ENCODE measurements at regions not wholly inside any gene's neighbourhood (a gene's known extent, or its start where the extent isn't known, plus 50 kb on each side); places are given as distances from the start of the nearest gene placed in this dataset.

DNA sequence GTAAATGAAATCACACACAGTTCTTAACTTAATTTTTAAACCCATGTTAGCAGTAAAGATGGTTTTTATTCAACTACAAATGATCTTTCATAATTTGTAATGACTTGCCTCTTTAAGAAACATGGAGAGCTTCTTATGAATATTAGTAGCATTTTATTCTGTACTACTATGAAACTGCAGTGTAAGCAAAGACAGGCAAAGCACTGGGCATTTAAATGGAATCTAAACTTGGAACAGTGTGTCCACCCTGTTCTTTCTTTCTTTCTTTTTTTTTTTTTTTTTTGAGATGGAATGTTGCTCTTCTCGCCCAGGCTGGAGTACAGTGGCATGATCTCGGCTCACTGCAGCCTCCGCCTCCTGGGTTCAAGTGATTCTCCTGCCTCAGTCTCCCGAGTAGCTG lies 740.4 kb upstream of the IGFBP3 start:
- TF ChIP-seq POLR2A (IDR thresholded peaks at IDR 0.05) = no peak
- TF ChIP-seq, protein P1, sequence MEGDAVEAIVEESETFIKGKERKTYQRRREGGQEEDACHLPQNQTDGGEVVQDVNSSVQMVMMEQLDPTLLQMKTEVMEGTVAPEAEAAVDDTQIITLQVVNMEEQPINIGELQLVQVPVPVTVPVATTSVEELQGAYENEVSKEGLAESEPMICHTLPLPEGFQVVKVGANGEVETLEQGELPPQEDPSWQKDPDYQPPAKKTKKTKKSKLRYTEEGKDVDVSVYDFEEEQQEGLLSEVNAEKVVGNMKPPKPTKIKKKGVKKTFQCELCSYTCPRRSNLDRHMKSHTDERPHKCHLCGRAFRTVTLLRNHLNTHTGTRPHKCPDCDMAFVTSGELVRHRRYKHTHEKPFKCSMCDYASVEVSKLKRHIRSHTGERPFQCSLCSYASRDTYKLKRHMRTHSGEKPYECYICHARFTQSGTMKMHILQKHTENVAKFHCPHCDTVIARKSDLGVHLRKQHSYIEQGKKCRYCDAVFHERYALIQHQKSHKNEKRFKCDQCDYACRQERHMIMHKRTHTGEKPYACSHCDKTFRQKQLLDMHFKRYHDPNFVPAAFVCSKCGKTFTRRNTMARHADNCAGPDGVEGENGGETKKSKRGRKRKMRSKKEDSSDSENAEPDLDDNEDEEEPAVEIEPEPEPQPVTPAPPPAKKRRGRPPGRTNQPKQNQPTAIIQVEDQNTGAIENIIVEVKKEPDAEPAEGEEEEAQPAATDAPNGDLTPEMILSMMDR (IDR thresholded peaks at IDR 0.05) = no peak
- peak; percentile 22 for TF ChIP-seq POLR2AphosphoS5 (IDR thresholded peaks at IDR 0.05)
